ENCODE measurements at regions not wholly inside any gene's neighbourhood (a gene's known extent, or its start where the extent isn't known, plus 50 kb on each side); places are given as distances from the start of the nearest gene placed in this dataset.

DNA sequence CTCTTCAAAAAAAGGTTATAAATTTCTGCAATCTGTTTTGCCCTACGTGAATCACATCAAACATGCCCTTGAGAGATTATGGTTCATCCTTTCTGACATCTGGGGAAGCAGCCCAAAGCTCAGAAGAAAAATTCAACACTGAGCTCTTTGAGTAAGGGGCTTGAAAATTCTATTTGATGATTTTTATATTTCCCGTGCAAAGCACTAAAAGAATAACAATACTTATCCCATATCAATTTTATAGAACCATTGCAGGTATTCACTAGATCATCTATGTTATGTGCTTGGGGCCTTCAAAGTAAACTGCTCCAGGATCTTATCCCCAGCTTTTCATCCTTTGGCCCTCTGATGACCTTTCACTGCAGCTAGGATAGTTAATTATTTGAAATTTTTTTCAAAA lies 966.9 kb upstream of the CNTN5 start:
- no peaks in the 10 kb centered on the region for H3K4me1 ChIP-seq (ENCODE audit: control insufficient read depth in 4 of 4, insufficient read depth in 4 of 4, low read length in 3 of 4)
- DNase-seq (ENCODE audit: low spot score), result no peak
- 62% methylated on average over 2 of the region's 2 CpGs for WGBS
- peaks cover 0 to 3% (median 0%) of the 10 kb centered on the region in 4 donors for H3K27me3 ChIP-seq (ENCODE audit: control insufficient read depth in 4 of 4, insufficient read depth in 4 of 4, low read length in 3 of 4)
- TF ChIP-seq GABPA (IDR thresholded peaks at IDR 0.05 in 1 of 2, conservative IDR thresholded peaks at IDR 0.05 in 1 of 2), result no peak
- no peak for TF ChIP-seq EGR1 (IDR thresholded peaks at IDR 0.05; ENCODE audit: low read depth in 2 of 2)
- no peak for TF ChIP-seq RXRA (IDR thresholded peaks at IDR 0.05)
- TF ChIP-seq NR2F2 (IDR thresholded peaks at IDR 0.05), result no peak
- no peak for TF ChIP-seq SP1 (IDR thresholded peaks at IDR 0.05)
- no peak for TF ChIP-seq HNF4A (conservative IDR thresholded peaks at IDR 0.05)
- TF ChIP-seq CTCF (IDR thresholded peaks at IDR 0.05; ENCODE audit: low read depth, low read length, missing input control), result no peak
- TF ChIP-seq, protein P1, sequence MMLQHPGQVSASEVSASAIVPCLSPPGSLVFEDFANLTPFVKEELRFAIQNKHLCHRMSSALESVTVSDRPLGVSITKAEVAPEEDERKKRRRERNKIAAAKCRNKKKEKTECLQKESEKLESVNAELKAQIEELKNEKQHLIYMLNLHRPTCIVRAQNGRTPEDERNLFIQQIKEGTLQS (IDR thresholded peaks at IDR 0.05), result no peak
- no peak for TF ChIP-seq FOXA2 (IDR thresholded peaks at IDR 0.05)
- H3K4me3 ChIP-seq (ENCODE audit: low read depth in 1 of 3, low read length in 3 of 3), result no peak overlapping the region
- no peaks in the 10 kb centered on the region for H3K36me3 ChIP-seq (ENCODE audit: control insufficient read depth in 4 of 4, insufficient read depth in 3 of 4, low read depth in 1 of 4, low read length in 3 of 4)
- no peak overlapping the region for H3K27ac ChIP-seq (ENCODE audit: low read depth in 1 of 2, low read length in 2 of 2)
- H3K9me3 ChIP-seq (ENCODE audit: control insufficient read depth in 4 of 4, low read length in 3 of 4), result no peaks in the 10 kb centered on the region
- H3K9ac ChIP-seq (ENCODE audit: low read depth in 1 of 2, low read length in 2 of 2), result no peak overlapping the region

DNA sequence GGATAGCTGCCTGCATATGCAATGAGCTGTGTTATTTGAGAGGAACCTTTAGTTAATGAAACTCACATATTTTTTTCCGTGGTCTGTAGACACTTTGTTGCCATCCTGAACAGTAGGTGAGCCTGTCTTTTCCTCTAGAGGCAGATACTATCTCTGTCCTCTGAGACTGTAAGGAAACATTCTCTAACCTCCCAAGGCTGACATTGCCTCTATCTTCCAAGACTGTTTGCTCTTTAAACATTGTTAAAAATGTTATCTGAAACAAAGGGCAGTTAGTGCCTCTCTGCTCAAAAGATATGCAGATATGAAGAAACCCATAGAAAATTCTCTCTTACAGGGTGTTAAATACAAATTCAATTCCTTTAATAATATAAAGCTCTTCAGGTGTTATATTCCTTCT lies 963.8 kb upstream of the CNTN5 start:
- no peaks in the 10 kb centered on the region for H3K36me3 ChIP-seq (ENCODE audit: control insufficient read depth in 4 of 4, insufficient read depth in 3 of 4, low read depth in 1 of 4, low read length in 3 of 4)
- no peak for DNase-seq (ENCODE audit: low spot score)
- no peak overlapping the region for H3K27ac ChIP-seq (ENCODE audit: low read depth in 1 of 2, low read length in 2 of 2)
- TF ChIP-seq NR2F2 (IDR thresholded peaks at IDR 0.05) (no peak), REST (IDR thresholded peaks at IDR 0.05) (no peak), EGR1 (IDR thresholded peaks at IDR 0.05; ENCODE audit: low read depth in 2 of 2) (no peak), HNF4A (conservative IDR thresholded peaks at IDR 0.05) (no peak), FOXA2 (IDR thresholded peaks at IDR 0.05) (no peak), RXRA (IDR thresholded peaks at IDR 0.05) (no peak), CTCF (IDR thresholded peaks at IDR 0.05; ENCODE audit: low read depth, low read length, missing input control) (no peak), FOXA1 (IDR thresholded peaks at IDR 0.05) (no peak), RAD21 (IDR thresholded peaks at IDR 0.05) (no peak), JUND (IDR thresholded peaks at IDR 0.05) (no peak), HNF4G (IDR thresholded peaks at IDR 0.05) (no peak), TAF1 (conservative IDR thresholded peaks at IDR 0.05) (no peak), YY1 (IDR thresholded peaks at IDR 0.05) (no peak), GABPA (IDR thresholded peaks at IDR 0.05 in 1 of 2, conservative IDR thresholded peaks at IDR 0.05 in 1 of 2) (no peak), SP1 (IDR thresholded peaks at IDR 0.05) (no peak), MAX (IDR thresholded peaks at IDR 0.05) (no peak)
- TF ChIP-seq, protein P1 (IDR thresholded peaks at IDR 0.05), result no peak
- TF ChIP-seq, protein P2, sequence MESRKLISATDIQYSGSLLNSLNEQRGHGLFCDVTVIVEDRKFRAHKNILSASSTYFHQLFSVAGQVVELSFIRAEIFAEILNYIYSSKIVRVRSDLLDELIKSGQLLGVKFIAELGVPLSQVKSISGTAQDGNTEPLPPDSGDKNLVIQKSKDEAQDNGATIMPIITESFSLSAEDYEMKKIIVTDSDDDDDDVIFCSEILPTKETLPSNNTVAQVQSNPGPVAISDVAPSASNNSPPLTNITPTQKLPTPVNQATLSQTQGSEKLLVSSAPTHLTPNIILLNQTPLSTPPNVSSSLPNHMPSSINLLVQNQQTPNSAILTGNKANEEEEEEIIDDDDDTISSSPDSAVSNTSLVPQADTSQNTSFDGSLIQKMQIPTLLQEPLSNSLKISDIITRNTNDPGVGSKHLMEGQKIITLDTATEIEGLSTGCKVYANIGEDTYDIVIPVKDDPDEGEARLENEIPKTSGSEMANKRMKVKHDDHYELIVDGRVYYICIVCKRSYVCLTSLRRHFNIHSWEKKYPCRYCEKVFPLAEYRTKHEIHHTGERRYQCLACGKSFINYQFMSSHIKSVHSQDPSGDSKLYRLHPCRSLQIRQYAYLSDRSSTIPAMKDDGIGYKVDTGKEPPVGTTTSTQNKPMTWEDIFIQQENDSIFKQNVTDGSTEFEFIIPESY (IDR thresholded peaks at IDR 0.05), result no peak
- no peaks in the 10 kb centered on the region for H3K4me1 ChIP-seq (ENCODE audit: control insufficient read depth in 4 of 4, insufficient read depth in 4 of 4, low read length in 3 of 4)
- no peak overlapping the region for H3K4me3 ChIP-seq (ENCODE audit: low read depth in 1 of 3, low read length in 3 of 3)
- WGBS, result 31% methylated on average over 1 of the region's 1 CpG
- no peak overlapping the region for H3K9ac ChIP-seq (ENCODE audit: low read depth in 1 of 2, low read length in 2 of 2)
- H3K27me3 ChIP-seq (ENCODE audit: control insufficient read depth in 4 of 4, insufficient read depth in 4 of 4, low read length in 3 of 4), result peaks cover 0 to 3% (median 0%) of the 10 kb centered on the region in 4 donors
- H3K9me3 ChIP-seq (ENCODE audit: control insufficient read depth in 4 of 4, low read length in 3 of 4), result no peaks in the 10 kb centered on the region
